Nephron progenitor cell (in vitro differentiated cells): ENCODE measurements at regions not wholly inside any gene's neighbourhood (a gene's known extent, or its start where the extent isn't known, plus 50 kb on each side); places are given as distances from the start of the nearest gene placed in this dataset.

Experiments used
- DNase-seq: peaks from one replicate; pipeline ENCODE4 v3.0.0; 2021
- H3K27ac Mint-ChIP-seq: 2 replicates; pipeline ENCODE4 v1.8.0; 2021; ENCODE audit warnings: mild to moderate bottlenecking, moderate library complexity, mixed read lengths
- H3K27me3 Mint-ChIP-seq: 2 replicates; pipeline ENCODE4 v1.8.0; 2021; ENCODE audit warnings: mild to moderate bottlenecking, low read depth, mixed read lengths; ENCODE audit not compliant: poor library complexity
- H3K36me3 Mint-ChIP-seq: 2 replicates; pipeline ENCODE4 v1.8.0; 2021; ENCODE audit warnings: low read depth, mixed read lengths
- H3K4me1 Mint-ChIP-seq: 2 replicates; pipeline ENCODE4 v1.8.0; 2021; ENCODE audit warnings: mixed read lengths
- H3K4me3 Mint-ChIP-seq: 2 replicates; pipeline ENCODE4 v1.8.0; 2021; ENCODE audit warnings: mild to moderate bottlenecking, moderate library complexity, mixed read lengths
- H3K9me3 Mint-ChIP-seq: 2 replicates; pipeline ENCODE4 v1.8.0; 2021; ENCODE audit warnings: mild to moderate bottlenecking, moderate library complexity, mixed read lengths
- TF ChIP-seq, protein P1 (sequence below): fragments of 200-600 bp; sonication (generic); IDR thresholded peaks from 2 replicates; pipeline ENCODE4 v1.5.0; 2021; ENCODE audit warnings: antibody characterized with exemption

DNA sequence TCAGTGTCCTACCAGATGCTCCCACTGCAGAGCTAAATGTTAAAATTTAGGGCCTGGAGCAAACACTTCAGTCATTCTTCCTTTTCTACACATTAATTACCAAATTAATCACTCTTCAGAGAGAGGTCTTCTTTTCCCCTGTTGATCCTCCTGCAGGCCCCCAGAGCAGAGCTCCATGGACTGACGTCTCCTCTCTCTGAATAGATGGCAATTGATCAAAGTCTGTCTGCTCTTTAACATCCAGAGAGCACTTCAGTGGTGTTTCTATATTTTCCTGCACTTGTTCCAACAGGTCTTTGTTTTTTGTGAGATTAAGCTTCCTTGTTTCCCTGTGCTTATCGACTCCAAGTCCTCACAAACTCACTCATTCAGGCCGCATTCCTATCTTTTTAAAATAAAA lies 239.3 kb downstream of the SIPA1L2 start:
- TF ChIP-seq, protein P1, sequence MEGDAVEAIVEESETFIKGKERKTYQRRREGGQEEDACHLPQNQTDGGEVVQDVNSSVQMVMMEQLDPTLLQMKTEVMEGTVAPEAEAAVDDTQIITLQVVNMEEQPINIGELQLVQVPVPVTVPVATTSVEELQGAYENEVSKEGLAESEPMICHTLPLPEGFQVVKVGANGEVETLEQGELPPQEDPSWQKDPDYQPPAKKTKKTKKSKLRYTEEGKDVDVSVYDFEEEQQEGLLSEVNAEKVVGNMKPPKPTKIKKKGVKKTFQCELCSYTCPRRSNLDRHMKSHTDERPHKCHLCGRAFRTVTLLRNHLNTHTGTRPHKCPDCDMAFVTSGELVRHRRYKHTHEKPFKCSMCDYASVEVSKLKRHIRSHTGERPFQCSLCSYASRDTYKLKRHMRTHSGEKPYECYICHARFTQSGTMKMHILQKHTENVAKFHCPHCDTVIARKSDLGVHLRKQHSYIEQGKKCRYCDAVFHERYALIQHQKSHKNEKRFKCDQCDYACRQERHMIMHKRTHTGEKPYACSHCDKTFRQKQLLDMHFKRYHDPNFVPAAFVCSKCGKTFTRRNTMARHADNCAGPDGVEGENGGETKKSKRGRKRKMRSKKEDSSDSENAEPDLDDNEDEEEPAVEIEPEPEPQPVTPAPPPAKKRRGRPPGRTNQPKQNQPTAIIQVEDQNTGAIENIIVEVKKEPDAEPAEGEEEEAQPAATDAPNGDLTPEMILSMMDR, result no peak
- H3K27ac Mint-ChIP-seq, result no peak overlapping the region
- H3K36me3 Mint-ChIP-seq, result no peaks in the 10 kb centered on the region
- no peak overlapping the region for H3K4me3 Mint-ChIP-seq
- no peak for DNase-seq
- no peaks in the 10 kb centered on the region for H3K9me3 Mint-ChIP-seq
- peaks cover 37% of the 10 kb centered on the region for H3K4me1 Mint-ChIP-seq
- no peaks in the 10 kb centered on the region for H3K27me3 Mint-ChIP-seq

- TF ChIP-seq, protein P1, result no peak
Observed at GRCh38 chr1:232389744-232390143, 240.2 kb downstream of the SIPA1L2 start.

DNA sequence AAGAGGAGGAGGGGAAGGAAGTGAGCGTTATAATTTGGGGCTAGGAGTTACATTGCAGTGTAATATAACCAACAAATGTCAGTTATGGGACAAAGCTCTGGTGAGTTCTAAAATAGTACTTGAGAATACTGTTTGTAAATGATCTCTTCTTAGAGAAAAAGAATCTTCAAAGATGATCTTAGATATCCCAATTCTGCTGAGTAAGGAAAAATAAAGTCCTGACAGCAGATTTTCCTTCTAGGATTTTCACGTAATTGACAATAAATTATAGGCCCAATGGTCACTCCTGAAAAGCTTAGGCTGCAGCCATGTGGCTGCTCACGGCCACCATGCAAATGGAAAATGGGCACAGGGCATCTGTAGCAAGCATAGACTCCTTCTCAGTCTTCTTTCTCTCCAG lies 241.6 kb downstream of the SIPA1L2 start:
- peaks cover 41% of the 10 kb centered on the region for H3K4me1 Mint-ChIP-seq
- TF ChIP-seq, protein P1, result no peak
- H3K4me3 Mint-ChIP-seq, result no peak overlapping the region
- peaks cover 4% of the 10 kb centered on the region for H3K9me3 Mint-ChIP-seq
- no peaks in the 10 kb centered on the region for H3K27me3 Mint-ChIP-seq
- no peak for DNase-seq
- H3K27ac Mint-ChIP-seq, result no peak overlapping the region
- H3K36me3 Mint-ChIP-seq, result no peaks in the 10 kb centered on the region

More at GRCh38 chr1:232389744-232390143, 240.2 kb downstream of the SIPA1L2 start:
- Mint-ChIP-seq H3K4me3 (no peak overlapping the region), H3K36me3 (no peaks in the 10 kb centered on the region), H3K27me3 (no peaks in the 10 kb centered on the region), H3K9me3 (no peaks in the 10 kb centered on the region), H3K4me1 (peaks cover 41% of the 10 kb centered on the region), H3K27ac (no peak overlapping the region)
- DNase-seq, result no peak

- peaks cover 37% of the 10 kb centered on the region for H3K4me1 Mint-ChIP-seq
- H3K27ac Mint-ChIP-seq, result no peak overlapping the region
- H3K9me3 Mint-ChIP-seq, result peaks cover 4% of the 10 kb centered on the region
- no peak overlapping the region for H3K4me3 Mint-ChIP-seq
- H3K36me3 Mint-ChIP-seq, result no peaks in the 10 kb centered on the region
- no peaks in the 10 kb centered on the region for H3K27me3 Mint-ChIP-seq
- DNase-seq, result no peak
- TF ChIP-seq, protein P1, result no peak
Observed at GRCh38 chr1:232386721-232387510, 243.0 kb downstream of the SIPA1L2 start.

GRCh38 chr1:232386294-232386693 lies 243.6 kb downstream of the SIPA1L2 start:
- peaks cover 44% of the 10 kb centered on the region for H3K4me1 Mint-ChIP-seq
- H3K4me3 Mint-ChIP-seq, result no peak overlapping the region
- H3K27me3 Mint-ChIP-seq, result no peaks in the 10 kb centered on the region
- TF ChIP-seq, protein P1, result no peak
- peaks cover 4% of the 10 kb centered on the region for H3K9me3 Mint-ChIP-seq
- H3K27ac Mint-ChIP-seq, result no peak overlapping the region
- DNase-seq, result no peak
- H3K36me3 Mint-ChIP-seq, result no peaks in the 10 kb centered on the region

- TF ChIP-seq, protein P1, result no peak
- no peak for DNase-seq
- Mint-ChIP-seq H3K4me3 (no peak overlapping the region), H3K9me3 (peaks cover 4% of the 10 kb centered on the region), H3K4me1 (peaks cover 44% of the 10 kb centered on the region), H3K36me3 (no peaks in the 10 kb centered on the region), H3K27ac (no peak overlapping the region), H3K27me3 (no peaks in the 10 kb centered on the region)
Observed at GRCh38 chr1:232385221-232385620, 244.7 kb downstream of the SIPA1L2 start.
